B cell (primary cell): ENCODE measurements at regions not wholly inside any gene's neighbourhood (a gene's known extent, or its start where the extent isn't known, plus 50 kb on each side); places are given as distances from the start of the nearest gene placed in this dataset.

Source experiments
- ATAC-seq: fragments of 200-7000 bp; cut with Tn5 transposase; one replicate; pipeline ENCODE4 v1.10.0; 2021; ENCODE audit warnings: low read depth, mild to moderate bottlenecking, moderate number of reproducible peaks, moderate library complexity
- CTCF ChIA-PET: fragments of 350-600 bp; sonication (Branson Sonifier 250); formaldehyde crosslinking; loops from one replicate; lab custom pipeline; 2021; ENCODE audit warnings: antibody characterized with exemption, inconsistent platforms; lab: Charles Lee
- POLR2A ChIA-PET: fragments of 350-600 bp; sonication (Branson Sonifier 250); formaldehyde crosslinking; loops from one replicate; lab custom pipeline; 2021; ENCODE audit warnings: antibody characterized with exemption; lab: Charles Lee
- DNase-seq: peaks from one replicate; pipeline ENCODE4 v3.0.0; 2013
- H2AFZ ChIP-seq: 2 replicates; pipeline ENCODE4 v1.6.1; 2012; ENCODE audit warnings: mild to moderate bottlenecking, low read depth, low read length; ENCODE audit not compliant: insufficient read depth, poor library complexity, severe bottlenecking
- H3K27ac ChIP-seq, 2 donors: 1 replicate in 1 of 2; 2 replicates in 1 of 2; pipeline ENCODE4 v1.5.1; 2012 to 2013; ENCODE audit warnings: low read length in 2 of 2, mild to moderate bottlenecking in 2 of 2, moderate library complexity in 1 of 2
- H3K27me3 ChIP-seq, 4 experiments: fragments of 200-600 bp in 1 of 4; sonication (generic) in 1 of 4; replicated peaks in 1 of 4; 1 replicate in 2 of 4; 2 replicates in 2 of 4; pipeline versions ENCODE4 v1.6.1 to v1.7.0; 2013 to 2016; ENCODE audit warnings: low read length in 3 of 4, mild to moderate bottlenecking in 2 of 4, mixed read lengths in 1 of 4, moderate library complexity in 1 of 4; ENCODE audit not compliant: insufficient read depth in 4 of 4, control insufficient read depth in 3 of 4; ENCODE audit errors: control extremely low read depth in 1 of 4
- H3K36me3 ChIP-seq, 2 experiments: replicated peaks in 1 of 2; 1 replicate in 1 of 2; 2 replicates in 1 of 2; pipeline versions ENCODE4 v1.6.1 to v1.7.1; 2013; ENCODE audit warnings: low read length in 1 of 2; ENCODE audit not compliant: insufficient read depth in 2 of 2, control insufficient read depth in 1 of 2; ENCODE audit errors: control extremely low read depth in 1 of 2, extremely low read depth in 1 of 2
- H3K4me1 ChIP-seq, 2 donors: fragments of 200-600 bp in 1 of 2; sonication (generic) in 1 of 2; 1 replicate in 1 of 2; 2 replicates in 1 of 2; pipeline versions ENCODE4 v1.5.1 to v1.6.1; 2013 to 2017; ENCODE audit warnings: low read length in 2 of 2; ENCODE audit not compliant: control insufficient read depth in 2 of 2, insufficient read depth in 2 of 2
- H3K4me2 ChIP-seq: replicated peaks from 2 replicates; pipeline ENCODE3; 2012; ENCODE audit warnings: mild to moderate bottlenecking, low read depth, low read length; ENCODE audit not compliant: poor library complexity, severe bottlenecking
- H3K4me3 ChIP-seq, 5 experiments: fragments of 200-600 bp in 1 of 5; sonication (generic) in 1 of 5; 1 replicate in 3 of 5; 2 replicates in 2 of 5; pipeline versions ENCODE4 v1.5.1 to v1.7.0; 2011 to 2016; ENCODE audit warnings: low read length in 4 of 5, mild to moderate bottlenecking in 4 of 5, low read depth in 2 of 5, control low read depth in 1 of 5, moderate library complexity in 1 of 5; ENCODE audit not compliant: insufficient read depth in 1 of 5; ENCODE audit errors: control extremely low read depth in 1 of 5, extremely low read depth in 1 of 5
- H3K79me2 ChIP-seq: fragments of 200-600 bp; sonication (generic); one replicate; pipeline ENCODE4 v1.6.0; 2016; ENCODE audit warnings: low read length; ENCODE audit not compliant: control insufficient read depth, insufficient read depth
- H3K9ac ChIP-seq: fragments of 200-600 bp; sonication (generic); 2 replicates; pipeline ENCODE4 v1.6.1; 2017; ENCODE audit warnings: mild to moderate bottlenecking, low read length, moderate library complexity
- H3K9me3 ChIP-seq, 3 donors: one replicate each; pipeline versions ENCODE4 v1.6.1 to v1.7.1; 2013; ENCODE audit warnings: low read length in 2 of 3; ENCODE audit not compliant: control insufficient read depth in 2 of 3, insufficient read depth in 1 of 3; ENCODE audit errors: control extremely low read depth in 1 of 3
- H4K20me1 ChIP-seq: 2 replicates; pipeline ENCODE4 v1.6.0; 2012; ENCODE audit warnings: mild to moderate bottlenecking, low read length; ENCODE audit not compliant: insufficient read depth, control insufficient read depth, poor library complexity, severe bottlenecking
- H3K27ac Mint-ChIP-seq: one replicate; pipeline ENCODE4 v1.8.0; 2021; ENCODE audit warnings: mixed read lengths
- H3K27me3 Mint-ChIP-seq: one replicate; pipeline ENCODE4 v1.8.0; 2021; ENCODE audit warnings: mixed read lengths
- H3K4me1 Mint-ChIP-seq: one replicate; pipeline ENCODE4 v1.8.0; 2021; ENCODE audit warnings: mixed read lengths
- H3K4me3 Mint-ChIP-seq: one replicate; pipeline ENCODE4 v1.8.0; 2021; ENCODE audit warnings: mixed read lengths
- H3K9me3 Mint-ChIP-seq: one replicate; pipeline ENCODE4 v1.8.0; 2022; ENCODE audit warnings: mixed read lengths; ENCODE audit not compliant: insufficient read depth
- EZH2 ChIP-seq: IDR thresholded peaks from 2 replicates; pipeline ENCODE4 v1.6.1; 2012; ENCODE audit warnings: borderline replicate concordance, low read depth, mild to moderate bottlenecking, moderate library complexity, low read length; ENCODE audit not compliant: insufficient read depth, poor library complexity, severe bottlenecking
- WGBS: methylation state at CpG from one replicate; pipeline ENCODE4 v1.1.5; 2013; ENCODE audit warnings: missing lambda C conversion rate; ENCODE audit not compliant: insufficient coverage; 5-methylcytosine and 5-hydroxymethylcytosine counted together
- intact Hi-C: fragments of 100-400 bp; cut with micrococcal nuclease; formaldehyde crosslinking; loops from one replicate; pipeline ENCODE4 v1.10.0; 2022
- TF ChIP-seq, protein P1 (sequence below): fragments of 200-600 bp; IDR thresholded peaks from one replicate; pipeline ENCODE4 v1.8.0; 2022; ENCODE audit warnings: antibody characterized with exemption, mild to moderate bottlenecking

DNA sequence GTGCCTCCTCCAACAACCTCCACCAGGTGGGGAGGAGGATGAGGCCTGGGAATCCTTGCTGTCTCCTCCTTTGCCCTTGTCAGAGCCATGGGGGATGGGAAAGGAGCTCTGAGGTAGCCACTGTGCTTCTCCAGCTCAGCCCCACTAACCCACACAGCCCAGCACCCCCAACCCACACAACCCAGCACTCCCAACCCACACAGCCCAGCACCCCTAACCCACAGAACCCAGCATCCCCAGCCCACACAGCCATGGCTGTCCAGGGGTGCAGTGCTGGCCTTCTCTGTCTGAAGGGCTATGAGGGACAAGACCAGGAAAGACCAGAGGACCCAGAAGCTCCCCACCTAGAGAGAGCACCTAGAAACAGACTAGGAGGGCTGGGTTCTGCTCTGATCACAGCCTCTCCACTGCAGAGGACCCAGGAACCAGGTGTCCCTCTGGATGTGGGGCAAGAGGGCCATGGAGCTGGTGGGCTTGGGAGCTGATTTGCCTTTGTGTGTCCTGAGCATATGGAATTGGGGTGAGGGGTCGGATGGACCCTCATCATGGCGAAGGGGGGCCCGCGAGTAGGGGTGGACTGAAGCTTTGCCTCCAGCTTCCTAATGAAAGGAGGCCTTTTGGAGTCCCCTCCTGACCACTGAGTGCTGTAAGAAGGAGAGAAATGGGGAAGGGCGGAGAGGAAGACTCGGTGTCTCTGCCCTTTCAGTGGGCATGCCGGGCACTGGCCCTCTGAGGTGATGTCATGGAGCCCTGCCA, 117.6 kb upstream of the THY1 start:
- Histone ChIP-seq H3K27me3 (no peaks in the 10 kb centered on the region), H3K4me1 (no peaks in the 10 kb centered on the region), H3K79me2 (no peaks in the 10 kb centered on the region), H3K4me3 (no peak overlapping the region), H3K4me2 (no peak overlapping the region), H3K9me3 (no peaks in the 10 kb centered on the region), H3K27ac (no peak overlapping the region), H2AFZ (no peak overlapping the region), H4K20me1 (no peaks in the 10 kb centered on the region), H3K36me3 (no peaks in the 10 kb centered on the region), H3K9ac (no peak overlapping the region)
- intact Hi-C loops: no loop called here
- Mint-ChIP-seq H3K27me3 (peaks cover 28% of the 10 kb centered on the region), H3K27ac (no peak overlapping the region), H3K4me1 (no peaks in the 10 kb centered on the region), H3K4me3 (no peak overlapping the region), H3K9me3 (no peaks in the 10 kb centered on the region)
- ChIA-PET POLR2A (no interaction called here), CTCF (interaction anchor here (1.2 to 1.5 kb wide), 2 partner anchors 8 to 568 kb away, joined by 3 to 4 read pairs; no protein-coding TSS in a partner anchor)
- TF ChIP-seq, protein P1, sequence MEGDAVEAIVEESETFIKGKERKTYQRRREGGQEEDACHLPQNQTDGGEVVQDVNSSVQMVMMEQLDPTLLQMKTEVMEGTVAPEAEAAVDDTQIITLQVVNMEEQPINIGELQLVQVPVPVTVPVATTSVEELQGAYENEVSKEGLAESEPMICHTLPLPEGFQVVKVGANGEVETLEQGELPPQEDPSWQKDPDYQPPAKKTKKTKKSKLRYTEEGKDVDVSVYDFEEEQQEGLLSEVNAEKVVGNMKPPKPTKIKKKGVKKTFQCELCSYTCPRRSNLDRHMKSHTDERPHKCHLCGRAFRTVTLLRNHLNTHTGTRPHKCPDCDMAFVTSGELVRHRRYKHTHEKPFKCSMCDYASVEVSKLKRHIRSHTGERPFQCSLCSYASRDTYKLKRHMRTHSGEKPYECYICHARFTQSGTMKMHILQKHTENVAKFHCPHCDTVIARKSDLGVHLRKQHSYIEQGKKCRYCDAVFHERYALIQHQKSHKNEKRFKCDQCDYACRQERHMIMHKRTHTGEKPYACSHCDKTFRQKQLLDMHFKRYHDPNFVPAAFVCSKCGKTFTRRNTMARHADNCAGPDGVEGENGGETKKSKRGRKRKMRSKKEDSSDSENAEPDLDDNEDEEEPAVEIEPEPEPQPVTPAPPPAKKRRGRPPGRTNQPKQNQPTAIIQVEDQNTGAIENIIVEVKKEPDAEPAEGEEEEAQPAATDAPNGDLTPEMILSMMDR: no peak
- TF ChIP-seq EZH2: no peak
- DNase-seq (no peak), ATAC-seq (no peak)
- 80% methylated on average over 6 of the region's 7 CpGs for WGBS

DNA sequence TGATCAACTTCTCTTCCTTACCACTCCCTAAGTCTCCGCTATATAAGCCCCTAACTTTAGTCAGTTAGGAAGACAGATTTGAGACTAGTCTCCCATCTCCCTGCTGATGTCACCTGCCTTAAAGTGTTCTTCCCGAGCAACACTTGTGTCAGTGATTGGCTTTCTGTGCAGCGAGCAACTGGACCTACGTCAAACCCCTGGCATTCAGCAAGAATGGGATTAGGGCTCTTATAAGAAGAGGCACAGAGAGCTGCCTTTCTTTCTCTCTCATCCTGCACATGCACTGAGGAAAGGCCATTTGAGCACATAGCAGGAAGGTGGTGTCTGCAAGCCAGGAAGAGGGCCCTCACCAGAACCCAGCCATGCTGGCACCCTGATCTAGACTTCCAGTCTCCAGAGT, 116.6 kb upstream of the THY1 start:
- CTCF ChIA-PET: no interaction called here
- H3K4me1 Mint-ChIP-seq: no peaks in the 10 kb centered on the region

More for the DNA sequence above, 116.6 kb upstream of the THY1 start:
- Histone ChIP-seq H3K27me3 (peaks cover 0 to 3% (median 0%) of the 10 kb centered on the region in 4 experiments), H3K27ac (no peak overlapping the region), H3K9me3 (no peaks in the 10 kb centered on the region), H3K4me1 (no peaks in the 10 kb centered on the region), H3K4me3 (no peak overlapping the region), H4K20me1 (no peaks in the 10 kb centered on the region), H3K4me2 (no peak overlapping the region), H3K79me2 (no peaks in the 10 kb centered on the region), H2AFZ (no peak overlapping the region), H3K36me3 (no peaks in the 10 kb centered on the region), H3K9ac (no peak overlapping the region)
- H3K27me3 Mint-ChIP-seq: peaks cover 33% of the 10 kb centered on the region
- intact Hi-C loops: no loop called here
- no peak overlapping the region for H3K27ac Mint-ChIP-seq
- TF ChIP-seq, protein P1: no peak
- no peak for TF ChIP-seq EZH2
- whole genome bisulfite sequencing: 100% methylated on average over 3 of the region's 4 CpGs
- no peak for DNase-seq
- no peak overlapping the region for H3K4me3 Mint-ChIP-seq
- ATAC-seq: no peak
- POLR2A ChIA-PET: no interaction called here
- H3K9me3 Mint-ChIP-seq: no peaks in the 10 kb centered on the region
